OCI-LY7 (cell line): ENCODE measurements at regions not wholly inside any gene's neighbourhood (a gene's known extent, or its start where the extent isn't known, plus 50 kb on each side); places are given as distances from the start of the nearest gene placed in this dataset.
A peak's percentile ranks its signal among the peaks of the same experiment; 100 is the strongest.

ENCODE experiments used
- BruUV-seq: library from RNA; stranded (reverse); fragments of 400-500 nt; replicated peaks from 2 replicates; lab custom pipeline; 2021; lab: Mats Ljungman, UMichigan
- CTCF ChIA-PET: fragments of 300-600 bp; sonication (Branson Sonifier 250); formaldehyde crosslinking; loops from one replicate; lab custom pipeline; 2022; ENCODE audit warnings: antibody characterized with exemption; ENCODE audit not compliant: unreplicated experiment; lab: Charles Lee
- POLR2A ChIA-PET: fragments of 300-600 bp; sonication (Branson Sonifier 250); formaldehyde crosslinking; loops from one replicate; lab custom pipeline; 2022; ENCODE audit warnings: antibody characterized with exemption; lab: Charles Lee
- DNase-seq: peaks from one replicate; pipeline ENCODE4 v3.0.0-alpha.2; 2015; ENCODE audit warnings: low spot score
- H2AFZ ChIP-seq: fragments of 200-600 bp; sonication (generic), shearing (Covaris generic); 2 replicates; pipeline ENCODE4 v1.6.1; 2014; ENCODE audit warnings: mild to moderate bottlenecking, antibody characterized with exemption, low read length, moderate library complexity
- H3K27ac ChIP-seq: fragments of 200-600 bp; sonication (generic); 2 replicates; pipeline ENCODE4 v1.5.1; 2014; ENCODE audit warnings: mixed run types, low read depth, mild to moderate bottlenecking, moderate library complexity, low read length, inconsistent platforms; ENCODE audit not compliant: poor library complexity, severe bottlenecking
- H3K36me3 ChIP-seq: fragments of 200-600 bp; sonication (generic); 2 replicates; pipeline ENCODE4 v1.6.1; 2014; ENCODE audit warnings: mild to moderate bottlenecking, antibody characterized with exemption, low read length, moderate library complexity, mixed read lengths; ENCODE audit not compliant: insufficient read depth
- H3K4me1 ChIP-seq: fragments of 200-600 bp; sonication (generic); 2 replicates; pipeline ENCODE4 v1.5.1; 2014; ENCODE audit warnings: mild to moderate bottlenecking, low read length; ENCODE audit not compliant: insufficient read depth, poor library complexity, severe bottlenecking
- H3K4me2 ChIP-seq: fragments of 200-600 bp; sonication (generic); 2 replicates; pipeline ENCODE4 v1.6.1; 2014; ENCODE audit warnings: mild to moderate bottlenecking, low read length
- H3K4me3 ChIP-seq: fragments of 200-600 bp; sonication (generic); 2 replicates; pipeline ENCODE4 v1.5.1; 2014; ENCODE audit warnings: mild to moderate bottlenecking, low read depth, low read length; ENCODE audit not compliant: poor library complexity, severe bottlenecking
- H3K79me2 ChIP-seq: fragments of 200-600 bp; sonication (generic); 2 replicates; pipeline ENCODE4 v1.6.1; 2016; ENCODE audit warnings: low read depth, mild to moderate bottlenecking, low read length, moderate library complexity, mixed read lengths; ENCODE audit not compliant: insufficient read depth
- H3K9me2 ChIP-seq: fragments of 200-600 bp; sonication (generic); 2 replicates; pipeline ENCODE4 v1.6.1; 2016; ENCODE audit warnings: mild to moderate bottlenecking, low read length, mixed read lengths; ENCODE audit not compliant: insufficient read depth
- H3K9me3 ChIP-seq: fragments of 200-600 bp; sonication (generic); 2 replicates; pipeline ENCODE4 v1.6.1; 2014; ENCODE audit warnings: mild to moderate bottlenecking, mixed run types, low read length, mixed read lengths
- H4K20me1 ChIP-seq: fragments of 200-600 bp; sonication (generic); 2 replicates; pipeline ENCODE4 v1.6.1; 2014; ENCODE audit warnings: mild to moderate bottlenecking, antibody characterized with exemption, low read length, moderate library complexity, mixed read lengths; ENCODE audit not compliant: insufficient read depth
- EZH2phosphoT487 ChIP-seq: fragments of 200-600 bp; sonication (generic); IDR thresholded peaks from 2 replicates; pipeline ENCODE4 v1.6.1; 2018; ENCODE audit warnings: low read depth, borderline replicate concordance, mild to moderate bottlenecking, mixed run types, antibody characterized with exemption, low read length, moderate library complexity, mixed read lengths
- intact Hi-C: fragments of 100-400 bp; cut with micrococcal nuclease; formaldehyde crosslinking; loops from one replicate; pipeline ENCODE4 v1.10.0; 2022; ENCODE audit not compliant: unreplicated experiment
- TF ChIP-seq, protein P1 (sequence below): fragments of 200-600 bp; sonication (generic); conservative IDR thresholded peaks from 2 replicates; pipeline ENCODE4 v1.5.1; 2014; ENCODE audit warnings: mild to moderate bottlenecking, antibody characterized with exemption, low read length, moderate library complexity, mixed read lengths

DNA sequence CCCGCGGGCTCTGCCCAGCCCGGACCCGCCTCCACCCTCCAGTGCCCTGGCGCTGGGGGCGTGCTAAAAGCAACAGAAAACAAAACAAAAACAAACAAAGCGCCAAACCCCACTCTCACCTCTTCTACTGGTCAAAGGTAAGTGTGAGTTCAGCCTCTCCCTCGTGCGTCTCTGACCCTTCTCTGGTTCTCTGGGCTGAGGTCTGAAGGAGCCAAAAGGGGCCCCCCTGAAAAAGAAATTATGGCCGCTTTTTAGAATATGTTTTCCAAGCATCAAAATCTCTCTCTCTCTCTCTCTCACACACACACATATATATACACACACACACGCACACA, 133.5 kb upstream of the DPYD start:
- no TSS peak for BruUV-seq
- Histone ChIP-seq H3K36me3 (no peaks in the 10 kb centered on the region), H3K79me2 (no peaks in the 10 kb centered on the region), H3K9me3 (no peaks in the 10 kb centered on the region), H3K27ac (no peak overlapping the region), H3K4me1 (no peaks in the 10 kb centered on the region), H3K4me2 (no peak overlapping the region), H4K20me1 (no peaks in the 10 kb centered on the region), H3K4me3 (no peak overlapping the region), H2AFZ (no peak overlapping the region), H3K9me2 (no peaks in the 10 kb centered on the region)
- TF ChIP-seq EZH2phosphoT487 = no peak
- TF ChIP-seq, protein P1, sequence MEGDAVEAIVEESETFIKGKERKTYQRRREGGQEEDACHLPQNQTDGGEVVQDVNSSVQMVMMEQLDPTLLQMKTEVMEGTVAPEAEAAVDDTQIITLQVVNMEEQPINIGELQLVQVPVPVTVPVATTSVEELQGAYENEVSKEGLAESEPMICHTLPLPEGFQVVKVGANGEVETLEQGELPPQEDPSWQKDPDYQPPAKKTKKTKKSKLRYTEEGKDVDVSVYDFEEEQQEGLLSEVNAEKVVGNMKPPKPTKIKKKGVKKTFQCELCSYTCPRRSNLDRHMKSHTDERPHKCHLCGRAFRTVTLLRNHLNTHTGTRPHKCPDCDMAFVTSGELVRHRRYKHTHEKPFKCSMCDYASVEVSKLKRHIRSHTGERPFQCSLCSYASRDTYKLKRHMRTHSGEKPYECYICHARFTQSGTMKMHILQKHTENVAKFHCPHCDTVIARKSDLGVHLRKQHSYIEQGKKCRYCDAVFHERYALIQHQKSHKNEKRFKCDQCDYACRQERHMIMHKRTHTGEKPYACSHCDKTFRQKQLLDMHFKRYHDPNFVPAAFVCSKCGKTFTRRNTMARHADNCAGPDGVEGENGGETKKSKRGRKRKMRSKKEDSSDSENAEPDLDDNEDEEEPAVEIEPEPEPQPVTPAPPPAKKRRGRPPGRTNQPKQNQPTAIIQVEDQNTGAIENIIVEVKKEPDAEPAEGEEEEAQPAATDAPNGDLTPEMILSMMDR = peak; percentile 47; the same call in 1 of the 2 replicates
- CTCF ChIA-PET = no interaction called here
- intact Hi-C loops = loop anchor here (10.0 kb wide), 4 partner anchors 230 to 870 kb away; no protein-coding TSS in a partner anchor
- DNase-seq = no peak
- POLR2A ChIA-PET = no interaction called here

DNA sequence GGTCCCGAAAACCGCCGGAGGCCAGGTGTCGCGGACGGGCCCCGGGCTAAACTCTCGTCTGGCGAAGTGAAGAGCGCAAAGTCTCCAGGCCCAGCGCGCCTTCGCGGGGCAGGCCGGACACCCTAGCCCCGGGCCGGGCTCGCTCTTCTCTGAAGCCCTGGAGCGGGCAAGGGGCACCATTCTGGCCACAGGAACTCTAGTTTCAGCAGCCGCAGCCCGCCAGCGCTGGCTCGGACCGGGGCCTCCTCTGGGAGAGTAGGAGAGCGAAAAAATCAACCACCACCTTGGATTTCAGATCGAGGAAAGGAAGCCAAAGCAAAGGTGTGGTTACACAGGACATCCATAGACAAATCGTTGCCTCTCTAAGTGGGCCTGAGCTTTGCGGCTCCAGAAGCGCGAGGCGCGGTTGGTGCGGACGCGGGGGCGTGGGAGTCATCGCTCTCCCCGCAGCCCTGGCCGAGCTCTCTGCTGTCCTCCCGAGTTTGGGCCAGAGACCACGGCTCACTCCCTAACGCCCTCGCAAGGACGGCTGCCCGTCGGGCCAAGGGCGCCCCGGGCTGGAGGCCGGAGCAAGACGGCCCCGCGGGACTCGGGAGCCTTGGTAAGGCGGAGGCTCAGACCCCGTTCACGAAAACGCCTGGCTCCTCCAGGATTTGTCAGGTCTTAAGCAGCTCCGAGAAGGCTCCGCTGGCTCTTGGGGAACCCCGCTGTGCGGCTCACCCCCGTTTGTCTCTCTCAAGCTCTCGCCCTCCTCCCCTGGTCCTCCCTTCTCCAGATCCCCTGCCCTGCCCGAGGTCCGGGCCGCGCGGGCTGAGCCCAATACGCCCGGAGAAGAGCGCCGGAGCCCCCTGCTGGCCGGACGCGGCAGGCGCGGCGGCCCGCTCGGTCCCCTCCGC, 132.9 kb upstream of the DPYD start:
- H3K4me2 ChIP-seq = no peak overlapping the region
- no peak overlapping the region for H3K27ac ChIP-seq
- no peaks in the 10 kb centered on the region for H3K9me2 ChIP-seq
- H3K36me3 ChIP-seq = no peaks in the 10 kb centered on the region
- no peak overlapping the region for H3K4me3 ChIP-seq
- no peaks in the 10 kb centered on the region for H4K20me1 ChIP-seq
- peak; percentile 14 for DNase-seq
- no peaks in the 10 kb centered on the region for H3K79me2 ChIP-seq
- BruUV-seq = no TSS peak
- intact Hi-C loops = loop anchor here (10.0 kb wide), 4 partner anchors 229 to 869 kb away; no protein-coding TSS in a partner anchor
- ChIA-PET POLR2A (no interaction called here), CTCF (no interaction called here)
- no peak overlapping the region for H2AFZ ChIP-seq
- TF ChIP-seq, protein P1 = peak; percentile 80
- TF ChIP-seq EZH2phosphoT487 = no peak
- no peaks in the 10 kb centered on the region for H3K9me3 ChIP-seq
- H3K4me1 ChIP-seq = no peaks in the 10 kb centered on the region
